Jurkat, Clone E6-1 (cell line): ENCODE measurements at regions not wholly inside any gene's neighbourhood (a gene's known extent, or its start where the extent isn't known, plus 50 kb on each side); places are given as distances from the start of the nearest gene placed in this dataset.
"Not testable (repeated sequence)": the region's sequence is repeated elsewhere in the genome, so short reads cannot be mapped to it uniquely, and the experiment has no call there.

Experiments
- DNase-seq: peaks from one replicate; pipeline ENCODE4 v3.0.0-alpha.2; 2011; ENCODE audit warnings: low read depth, low spot score
- H3K4me3 ChIP-seq: 2 replicates; pipeline ENCODE4 v1.5.1; 2011; ENCODE audit warnings: mild to moderate bottlenecking, low read length, control low read depth, moderate library complexity

DNA sequence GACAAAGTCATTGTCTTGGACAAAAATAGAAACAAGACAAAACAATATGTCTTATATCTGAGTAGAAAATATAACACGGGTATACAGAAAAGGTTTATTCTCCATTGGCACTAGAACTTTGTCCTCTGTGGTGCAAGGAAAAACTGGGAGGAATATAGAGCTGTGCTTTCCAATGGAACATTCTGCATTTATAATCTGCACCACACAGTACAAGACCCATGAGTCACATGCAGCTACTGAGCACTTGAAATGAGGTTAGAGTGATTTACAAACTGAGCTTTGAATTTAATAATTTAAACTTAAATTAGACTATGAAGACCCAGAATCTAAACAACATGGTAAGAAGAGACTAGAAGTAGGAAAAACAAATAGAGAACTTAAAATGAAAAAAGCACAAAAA is 86.1 kb downstream of the RAP2A start:
- DNase-seq = no peak

GRCh38 chr13:97520866-97521265 is 86.9 kb downstream of the RAP2A start:
- DNase-seq = no peak
- H3K4me3 ChIP-seq = no peak overlapping the region

More for the DNA sequence above, 86.1 kb downstream of the RAP2A start:
- H3K4me3 ChIP-seq = no peak overlapping the region

- no peak for DNase-seq
- H3K4me3 ChIP-seq = no peak overlapping the region
Measured at GRCh38 chr13:97521726-97522125, 87.8 kb downstream of the RAP2A start.

DNA sequence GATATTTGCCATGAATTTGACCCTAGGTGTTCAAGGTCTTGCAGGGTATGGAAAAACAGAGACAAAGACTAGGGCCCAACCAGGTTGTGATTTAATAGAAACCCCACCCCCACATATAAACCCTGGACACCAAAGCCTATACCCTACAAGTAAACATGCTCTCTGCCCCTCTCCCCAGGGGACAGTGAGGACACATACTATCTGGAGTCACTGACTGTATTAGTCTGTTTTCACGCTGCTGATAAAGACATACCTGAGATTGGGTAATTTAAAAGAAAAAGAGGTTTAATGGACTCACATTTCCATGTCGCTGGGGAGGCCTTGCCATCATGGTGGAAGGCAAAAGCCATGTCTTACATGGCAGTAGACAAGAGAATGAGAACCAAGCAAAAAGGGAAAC is 88.3 kb downstream of the RAP2A start:
- DNase-seq = no peak

GRCh38 chr13:97526556-97526955 is 92.6 kb downstream of the RAP2A start:
- DNase-seq = no peak
- no peak overlapping the region for H3K4me3 ChIP-seq

More for the DNA sequence above, 88.3 kb downstream of the RAP2A start:
- H3K4me3 ChIP-seq = no peak overlapping the region

GRCh38 chr13:97528518-97528917 is 94.5 kb downstream of the RAP2A start:
- no peak for DNase-seq
- H3K4me3 ChIP-seq = no peak overlapping the region

- no peak for DNase-seq
Measured at GRCh38 chr13:97534540-97534939, 100.6 kb downstream of the RAP2A start.

DNA sequence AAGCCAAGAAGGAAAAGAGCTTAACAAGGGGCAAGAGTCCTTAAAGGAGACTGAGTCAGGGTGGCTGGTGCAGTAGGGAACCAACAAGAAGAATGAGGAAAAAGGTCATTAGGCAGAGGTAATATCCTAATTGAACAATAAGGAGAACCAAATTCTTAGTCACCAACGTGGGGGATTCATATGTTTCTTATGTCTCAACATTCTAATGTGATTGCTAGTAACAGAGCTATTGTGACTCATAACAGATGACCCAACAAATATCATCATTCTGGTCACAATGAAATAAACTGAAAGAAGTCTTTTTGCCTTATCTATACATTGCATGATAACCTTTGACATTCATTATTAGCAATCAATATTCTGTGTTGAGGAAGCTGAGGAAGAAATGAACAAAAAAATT is 101.6 kb downstream of the RAP2A start:
- no peak overlapping the region for H3K4me3 ChIP-seq
- DNase-seq = no peak

More at GRCh38 chr13:97534540-97534939, 100.6 kb downstream of the RAP2A start:
- no peak overlapping the region for H3K4me3 ChIP-seq

DNA sequence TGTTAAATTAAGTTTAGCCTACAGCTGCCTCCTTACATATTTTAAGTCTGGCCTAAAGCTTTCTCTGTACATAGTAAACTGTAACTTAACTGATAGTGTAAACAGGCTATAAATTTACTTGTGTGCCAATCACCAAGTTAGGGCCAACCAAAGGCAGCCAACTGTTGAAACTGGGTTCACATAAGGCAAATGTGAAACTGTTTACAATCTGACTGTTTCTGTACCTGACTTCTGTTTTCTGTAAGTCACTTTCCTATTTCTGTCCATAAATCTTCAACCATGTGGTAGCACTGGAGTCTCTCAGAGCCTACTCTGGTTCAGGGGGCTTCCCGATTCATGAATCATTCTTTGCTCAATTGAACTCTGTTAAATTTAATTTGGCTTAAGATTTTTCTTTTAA is 103.1 kb downstream of the RAP2A start:
- H3K4me3 ChIP-seq = no peak overlapping the region
- DNase-seq = no peak

DNA sequence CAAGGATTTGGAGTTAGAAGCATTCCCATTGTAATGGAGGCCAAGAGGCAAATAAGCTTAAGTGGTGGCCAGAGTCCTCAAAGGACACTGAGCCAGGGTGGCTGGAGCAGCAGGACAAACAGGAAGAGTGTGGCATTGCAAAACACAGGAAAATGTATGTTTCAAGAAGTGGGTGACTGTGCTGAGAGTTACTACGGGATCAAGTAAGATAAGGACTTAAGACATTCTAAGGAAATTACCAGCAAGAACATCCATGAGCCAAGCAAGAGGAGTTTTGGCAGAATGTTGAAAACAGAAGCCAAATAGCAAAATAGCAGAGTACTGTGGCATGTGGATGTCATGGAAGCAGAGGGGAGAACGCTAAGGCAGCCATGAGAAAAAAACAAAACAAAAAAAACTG is 104.2 kb downstream of the RAP2A start:
- DNase-seq = no peak
- H3K4me3 ChIP-seq = no peak overlapping the region

- H3K4me3 ChIP-seq = no peak overlapping the region
- no peak for DNase-seq
Measured at GRCh38 chr13:97539651-97540610, 106.0 kb downstream of the RAP2A start.

GRCh38 chr13:97540696-97541095 is 106.7 kb downstream of the RAP2A start:
- DNase-seq = no peak
- no peak overlapping the region for H3K4me3 ChIP-seq

DNA sequence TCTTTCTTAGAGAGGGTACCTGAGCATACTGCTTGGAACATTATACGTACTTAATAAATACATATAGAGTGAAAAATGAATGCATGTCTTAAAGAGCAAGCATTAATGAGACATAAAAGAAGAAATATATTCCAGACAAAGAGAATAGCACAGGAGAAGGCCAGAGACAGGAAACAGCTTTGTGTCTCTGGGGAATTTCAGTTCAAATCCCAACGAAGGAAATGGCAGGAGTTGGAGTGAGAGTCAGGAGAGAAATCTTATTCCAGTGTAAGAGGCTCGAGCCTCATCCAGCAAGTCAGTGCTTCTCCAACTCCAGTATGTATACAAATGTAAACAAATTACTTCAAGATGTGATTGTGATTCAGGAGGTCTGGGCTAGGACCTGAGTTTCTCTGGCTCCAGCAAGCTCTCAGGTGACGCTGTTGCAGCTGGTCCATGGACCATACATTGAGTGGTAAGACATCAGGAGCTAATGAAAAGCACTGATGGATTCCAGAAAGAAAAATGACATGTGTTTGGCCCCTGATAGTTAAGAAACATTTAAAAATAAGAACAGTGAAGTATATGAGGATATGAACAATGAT is 108.2 kb downstream of the RAP2A start:
- DNase-seq = no peak
- H3K4me3 ChIP-seq = no peak overlapping the region

GRCh38 chr13:97544031-97544765 is 110.2 kb downstream of the RAP2A start:
- no peak overlapping the region for H3K4me3 ChIP-seq
- no peak for DNase-seq

DNA sequence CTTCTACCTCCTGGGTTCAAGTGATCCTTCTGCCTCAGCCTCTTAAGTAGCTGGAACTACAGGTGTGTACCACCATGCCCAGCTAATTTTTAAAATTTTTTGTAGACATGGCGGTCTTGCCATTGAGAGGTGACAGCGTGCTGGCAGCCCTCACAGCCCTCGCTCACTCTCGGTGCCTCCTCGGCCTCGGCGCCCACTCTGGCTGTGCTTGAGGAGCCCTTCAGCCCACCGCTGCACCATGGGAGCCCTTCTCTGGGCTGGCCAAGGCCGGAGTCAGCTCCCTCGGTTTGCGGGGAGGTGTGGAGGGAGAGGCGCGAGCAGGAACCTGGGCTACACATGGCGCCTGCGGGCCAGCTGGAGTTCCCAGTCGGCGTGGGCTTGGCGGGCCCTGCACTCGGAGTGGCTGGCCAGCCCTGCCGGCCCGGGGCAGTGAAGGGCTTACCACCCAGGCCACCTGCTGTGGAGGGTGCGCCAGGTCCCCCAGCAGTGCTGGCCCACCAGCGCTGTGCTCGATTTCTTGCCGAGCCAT is 111.1 kb downstream of the RAP2A start:
- H3K4me3 ChIP-seq, DNase-seq: not testable (repeated sequence)

- DNase-seq = no peak
- H3K4me3 ChIP-seq = no peak overlapping the region
Measured at GRCh38 chr13:97548138-97548537, 114.2 kb downstream of the RAP2A start.

GRCh38 chr13:97548711-97549110 is 114.7 kb downstream of the RAP2A start:
- no peak for DNase-seq
- no peak overlapping the region for H3K4me3 ChIP-seq

GRCh38 chr13:97549201-97549600 is 115.2 kb downstream of the RAP2A start:
- DNase-seq = no peak
- no peak overlapping the region for H3K4me3 ChIP-seq

GRCh38 chr13:97554496-97554895 is 120.5 kb downstream of the RAP2A start:
- no peak overlapping the region for H3K4me3 ChIP-seq
- DNase-seq = no peak

DNA sequence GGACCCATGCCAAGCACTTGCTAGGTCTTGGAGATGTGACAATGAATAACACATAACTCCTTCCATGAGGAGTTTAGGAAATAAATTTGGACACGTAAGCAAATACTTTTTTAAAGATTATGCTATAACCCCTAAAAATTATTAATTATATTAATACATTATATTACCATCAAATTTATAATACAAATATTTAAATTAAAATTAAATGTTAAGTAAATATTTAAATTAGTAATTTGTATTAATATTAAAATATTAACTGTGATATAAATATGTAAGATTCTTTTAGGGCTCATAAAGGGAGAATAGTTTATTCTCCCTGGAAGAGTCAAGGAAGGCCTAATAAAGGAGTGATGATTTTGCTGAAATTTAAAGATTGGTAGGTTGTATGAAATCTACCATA is 121.1 kb downstream of the RAP2A start:
- H3K4me3 ChIP-seq = no peak overlapping the region
- no peak for DNase-seq
